Stimulated activated CD8-positive, alpha-beta memory T cell treated with anti-CD3 and anti-CD28 coated beads, Interleukin-7, amount 100 ng/mL, for 48 hours (primary cell): ENCODE measurements at regions not wholly inside any gene's neighbourhood (a gene's known extent, or its start where the extent isn't known, plus 50 kb on each side); places are given as distances from the start of the nearest gene placed in this dataset.
A peak's percentile ranks its signal among the peaks of the same experiment; 100 is the strongest.
"Not testable (repeated sequence)": the region's sequence is repeated elsewhere in the genome, so short reads cannot be mapped to it uniquely, and the experiment has no call there.

Experiments used
- DNase-seq, 2 donors: peaks; one replicate each; pipeline ENCODE4 v3.0.0-alpha.2; 2020; ENCODE audit warnings: low read depth in 1 of 2; ENCODE audit errors: extremely low read depth in 1 of 2

DNA sequence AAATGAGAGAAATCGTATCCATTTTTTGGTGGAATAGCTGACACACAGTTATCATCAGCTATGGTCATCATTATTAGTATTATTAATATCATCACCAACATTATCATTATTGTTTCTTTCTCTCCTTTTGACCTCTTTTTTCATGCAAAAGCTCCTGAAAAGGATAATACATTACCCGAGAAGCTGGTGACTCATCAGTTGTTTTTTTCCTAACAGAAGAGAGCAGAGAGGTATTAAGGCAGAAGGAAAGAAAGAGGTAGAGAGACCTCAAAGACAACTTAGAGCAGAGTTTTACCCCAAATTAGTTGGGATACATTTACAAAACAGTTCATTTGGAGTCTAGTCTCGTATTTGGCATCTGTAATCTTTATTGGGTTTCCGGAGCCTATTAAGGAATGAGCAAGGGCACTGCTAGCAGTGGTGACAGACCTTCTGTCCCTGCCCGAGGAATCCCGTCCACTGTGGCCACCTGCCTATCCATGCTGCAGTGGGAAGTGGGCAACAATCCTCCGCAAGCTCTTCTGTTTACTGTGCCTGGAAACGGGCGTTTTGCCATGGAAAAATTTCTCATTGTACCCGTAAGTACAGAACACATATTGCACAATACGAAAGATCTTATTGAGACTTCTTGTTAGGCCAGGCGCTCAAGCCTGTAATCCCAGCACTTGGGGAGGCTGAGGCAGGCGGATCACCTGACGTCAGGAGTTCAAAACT lies 170.0 kb upstream of the MKLN1 start:
- DNase-seq = no peak

DNA sequence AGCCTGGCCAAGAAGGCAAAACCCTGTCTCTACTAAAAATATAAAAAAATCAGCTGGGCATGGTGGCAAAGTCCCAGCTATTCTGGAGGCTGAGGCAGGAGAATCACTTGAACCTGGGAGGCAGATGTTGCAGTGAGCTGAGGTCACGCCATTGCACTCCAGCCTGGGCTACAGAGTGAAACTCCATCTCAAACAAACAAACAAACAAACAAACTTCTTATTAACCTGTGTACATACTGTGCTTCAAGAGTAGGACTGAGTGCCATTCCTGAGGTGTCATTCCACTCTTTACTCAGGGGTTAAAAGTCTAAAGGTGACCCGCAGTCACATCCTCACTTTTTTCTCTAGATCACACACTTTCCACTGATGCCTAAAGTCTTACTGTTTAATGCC lies 169.4 kb upstream of the MKLN1 start:
- DNase-seq = not testable (repeated sequence)

DNA sequence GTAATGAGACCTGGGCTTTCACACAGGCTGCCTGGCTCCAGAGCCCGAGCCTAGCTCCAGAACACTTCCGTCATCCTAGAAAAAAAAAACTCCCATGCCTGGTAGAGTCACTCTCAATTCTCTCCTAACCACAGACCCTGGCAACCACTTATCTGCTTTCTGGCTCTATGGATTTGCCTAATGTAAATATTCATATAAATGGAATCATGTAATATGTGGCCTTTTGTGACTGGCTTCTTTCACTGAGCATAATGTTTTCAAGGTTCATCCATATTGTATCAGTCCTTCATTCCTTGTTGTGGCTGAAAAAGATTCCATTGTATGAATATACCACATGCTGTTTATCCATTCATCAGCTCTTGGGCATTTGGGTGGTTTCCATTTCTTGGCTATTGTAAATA lies 167.7 kb upstream of the MKLN1 start:
- DNase-seq = no peak

DNA sequence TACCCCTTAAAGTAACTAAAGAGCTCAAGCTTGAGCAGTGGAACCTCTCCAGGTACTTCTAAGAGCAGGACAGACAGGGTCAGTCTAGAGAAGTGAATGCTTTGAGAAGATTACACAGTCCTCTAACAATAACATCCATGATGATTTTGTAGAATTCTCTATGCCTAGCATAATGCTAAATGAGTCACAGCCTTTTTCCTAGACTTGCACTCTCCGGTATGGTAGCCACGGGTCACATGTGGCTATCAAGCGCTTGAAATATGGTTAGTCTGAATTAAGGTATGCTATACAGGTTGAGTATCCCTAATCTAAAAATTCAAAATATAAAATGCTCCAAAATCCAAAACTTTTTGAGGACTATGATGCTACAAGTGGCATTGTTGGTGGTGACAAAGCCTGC lies 166.6 kb upstream of the MKLN1 start:
- no peak for DNase-seq

DNA sequence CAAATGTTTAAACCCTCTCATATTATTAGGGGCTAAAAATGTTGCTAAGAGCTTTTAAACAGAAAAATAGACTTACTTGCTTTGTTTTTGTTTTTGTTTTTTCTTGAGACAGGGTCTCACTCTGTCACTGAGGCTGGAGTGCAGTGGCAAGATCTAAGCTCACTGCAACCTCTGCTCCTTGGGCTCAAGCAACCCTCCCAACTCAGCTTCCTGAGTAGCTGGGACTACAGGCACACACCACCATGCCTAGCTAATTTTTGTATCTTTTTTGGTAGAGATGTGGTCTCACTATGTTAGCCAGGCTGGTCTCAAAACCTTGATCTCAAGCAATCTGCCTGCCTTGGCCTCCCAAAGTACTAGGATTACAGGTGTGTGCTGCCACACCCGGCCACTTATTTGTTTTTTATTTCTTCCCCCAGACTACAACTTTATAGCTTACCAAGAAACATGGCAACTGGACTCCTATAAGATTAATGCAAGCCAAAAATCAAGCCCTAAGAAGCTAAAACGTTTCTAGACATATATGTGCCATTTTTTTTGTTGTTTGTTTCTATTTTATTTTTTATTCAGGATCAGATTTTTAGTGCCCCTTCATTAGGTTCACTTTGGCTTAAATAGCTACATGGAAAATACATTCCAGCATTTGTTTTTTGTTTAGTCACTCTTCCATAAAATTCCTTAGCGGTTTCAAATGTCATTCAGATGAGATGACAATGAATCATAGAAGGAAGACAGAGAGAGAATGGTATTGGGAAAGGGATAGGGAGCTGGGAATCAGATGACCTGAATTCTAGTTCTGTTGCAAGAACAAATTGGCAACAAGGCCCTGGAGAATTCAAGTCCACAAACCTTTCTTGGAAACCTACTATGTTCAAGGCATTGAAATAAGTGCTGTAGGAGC lies 163.4 kb upstream of the MKLN1 start:
- DNase-seq = no peak

DNA sequence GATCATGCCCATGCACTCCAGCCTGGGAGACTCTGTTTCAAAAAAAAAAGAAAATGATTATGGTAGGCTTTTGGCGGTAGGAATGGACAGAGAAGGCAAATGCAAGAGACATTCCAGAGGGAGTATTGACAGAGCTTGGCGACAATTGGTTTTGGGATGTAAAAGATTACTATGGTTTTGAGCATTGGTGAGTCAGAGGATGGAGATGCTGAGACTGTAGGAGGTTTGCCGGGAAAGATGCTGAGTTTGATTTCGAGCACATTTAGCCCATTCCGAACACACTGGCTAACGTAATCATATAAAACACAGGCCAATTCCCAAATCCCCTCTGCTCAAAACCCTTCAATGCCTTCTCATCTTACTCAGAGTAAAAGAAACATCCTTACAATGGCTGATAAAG lies 161.6 kb upstream of the MKLN1 start:
- no peak for DNase-seq

DNA sequence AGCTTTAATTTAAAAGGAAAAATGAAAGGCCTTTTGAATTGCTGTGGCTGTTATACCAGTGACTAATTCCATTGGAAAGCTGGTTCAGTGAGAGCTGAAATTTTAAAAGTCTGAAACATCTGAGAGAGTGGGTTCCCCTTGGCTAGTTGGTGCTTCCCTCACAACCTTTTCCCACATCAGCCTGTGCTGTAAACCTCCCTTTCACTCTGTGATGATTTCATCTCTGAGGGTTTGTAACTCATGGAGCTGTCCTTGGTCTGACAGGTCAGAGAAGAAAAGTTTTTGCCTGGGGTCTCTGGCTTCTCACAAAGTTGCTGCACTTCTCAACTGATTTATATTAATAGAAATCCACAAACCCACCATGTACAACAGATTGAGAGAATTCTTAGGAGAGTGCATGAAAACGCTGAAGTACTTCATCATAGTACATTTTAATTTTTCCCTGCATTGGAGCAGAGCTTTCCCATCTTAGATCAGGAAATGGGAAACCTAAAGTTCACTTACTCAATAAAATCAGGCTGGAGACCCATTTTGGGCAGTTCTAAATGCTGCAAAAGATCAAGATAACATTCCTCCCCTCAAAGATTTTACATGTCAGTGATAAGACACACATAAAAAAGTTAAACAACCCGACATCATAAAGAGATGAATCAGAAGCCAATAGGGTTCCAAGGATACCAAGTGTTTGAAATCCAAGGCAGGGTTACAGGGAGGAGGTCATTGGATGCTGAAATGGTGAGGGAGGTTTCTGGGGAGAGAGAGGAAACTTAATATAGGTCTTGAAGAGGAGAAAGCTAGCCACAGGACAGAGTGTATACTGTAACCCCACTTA lies 157.0 kb upstream of the MKLN1 start:
- DNase-seq = no peak

DNA sequence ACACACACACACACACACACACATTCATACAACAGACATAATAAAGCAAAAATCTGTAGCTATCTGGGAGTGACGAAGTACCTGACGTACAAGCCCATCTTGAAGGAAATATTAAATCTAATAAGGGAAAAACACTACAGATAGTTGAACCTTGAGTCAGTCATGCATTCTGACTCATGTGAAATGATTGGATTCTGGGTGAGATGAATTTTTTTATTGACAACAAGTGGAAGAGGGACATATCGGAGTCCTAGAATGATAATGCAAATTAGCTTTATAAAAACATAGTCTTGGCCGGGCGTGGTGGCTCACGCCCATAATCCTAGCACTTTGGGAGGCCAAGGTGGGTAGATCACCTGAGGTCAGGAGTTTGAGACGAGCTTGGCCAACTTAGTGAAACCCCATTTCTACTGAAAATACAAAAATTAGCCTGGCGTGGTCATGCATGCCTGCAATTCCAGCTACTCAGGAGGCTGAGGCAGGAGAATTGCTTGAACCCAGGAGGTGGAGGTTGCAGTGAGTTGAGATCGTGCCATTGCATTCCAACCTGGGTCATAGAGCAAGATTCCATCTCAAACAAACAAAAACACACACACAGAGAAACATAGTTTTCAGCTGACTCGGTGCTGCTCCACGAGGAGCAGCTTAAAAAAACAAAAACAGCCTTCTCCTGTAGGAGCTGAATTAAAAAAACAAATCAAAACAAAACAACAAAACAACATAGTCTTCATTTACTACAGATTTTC lies 154.4 kb upstream of the MKLN1 start:
- no peak for DNase-seq

DNA sequence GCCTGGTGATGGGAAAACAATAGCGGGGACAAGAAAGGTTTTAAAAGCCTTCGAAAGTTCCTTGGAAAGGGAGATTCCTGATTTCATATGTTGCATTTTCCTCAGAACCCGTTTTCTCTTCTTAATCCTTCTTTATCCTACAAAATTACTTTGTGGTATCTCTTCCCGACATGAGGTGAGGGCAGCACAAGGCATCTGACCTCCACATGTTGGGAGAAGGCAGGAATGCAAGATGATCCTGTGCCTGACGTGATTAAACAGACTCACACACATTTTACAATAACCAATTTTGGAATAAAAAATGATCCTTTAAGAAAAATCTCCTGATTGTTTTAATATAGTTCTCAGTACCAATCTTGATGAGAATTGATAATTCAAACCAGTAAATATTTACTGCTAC lies 153.3 kb upstream of the MKLN1 start:
- no peak for DNase-seq

DNA sequence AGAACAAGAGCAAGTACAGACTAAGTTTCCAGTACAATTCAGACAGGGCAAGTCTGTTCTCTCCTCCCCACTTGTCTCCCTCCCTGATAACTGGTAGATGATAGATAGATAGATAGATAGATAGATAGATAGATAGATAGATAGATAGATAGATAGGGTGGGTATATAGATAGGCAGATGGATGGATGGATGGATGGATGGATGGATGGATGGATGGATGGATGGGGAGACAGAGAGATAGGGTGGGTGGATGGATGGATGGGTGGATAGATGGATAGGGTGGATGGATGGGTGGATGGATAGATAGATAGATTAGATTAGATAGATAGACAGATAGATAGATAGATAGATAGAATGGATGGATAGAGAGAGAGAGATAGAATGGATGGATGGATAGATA lies 152.8 kb upstream of the MKLN1 start:
- DNase-seq = no peak

DNA sequence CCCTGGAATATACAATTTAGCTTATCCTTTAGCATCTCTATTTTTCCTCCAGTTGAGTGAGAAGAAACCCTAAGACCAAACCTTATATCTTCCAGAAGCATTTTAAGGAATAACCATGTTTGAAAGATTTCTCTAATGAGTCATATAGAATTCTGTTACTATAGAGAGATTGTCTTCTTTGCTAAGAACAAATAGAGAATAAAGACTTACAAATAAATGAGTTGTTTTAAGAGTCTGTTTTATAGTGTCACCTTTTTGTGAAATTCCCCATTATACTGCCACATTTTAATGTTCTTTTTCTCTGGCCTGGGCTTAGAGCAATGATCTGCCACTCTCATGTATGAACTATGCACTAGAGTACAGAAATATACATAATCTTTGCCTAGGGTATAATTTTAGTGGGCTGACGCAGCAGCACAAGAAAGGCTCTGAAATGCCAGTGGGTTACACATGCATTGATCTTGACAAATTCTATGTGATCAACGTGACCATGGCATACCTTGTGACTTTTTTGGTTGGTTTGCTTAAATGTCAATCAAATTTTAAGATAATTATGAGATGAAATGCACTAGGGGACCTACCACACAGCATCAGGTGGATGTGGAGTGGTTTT lies 145.1 kb upstream of the MKLN1 start:
- no peak for DNase-seq

DNA sequence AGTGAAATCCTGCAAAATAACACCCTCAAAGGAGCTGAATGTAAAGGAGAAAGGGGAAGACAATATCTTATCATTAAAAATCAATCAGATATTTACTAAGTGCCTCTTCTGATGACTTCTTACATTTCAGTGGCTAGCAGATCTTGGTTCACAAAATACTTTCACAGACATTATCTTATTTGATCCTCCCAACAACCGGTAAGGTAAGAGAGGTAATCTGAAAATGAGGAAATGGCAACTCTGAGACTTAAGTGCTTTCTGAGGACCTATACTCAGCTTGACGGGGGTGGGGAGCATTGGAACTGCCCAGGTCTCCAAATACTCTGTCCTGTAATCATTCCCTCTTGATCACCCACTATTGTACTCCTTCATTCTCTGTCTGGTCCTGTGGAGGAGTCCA lies 144.6 kb upstream of the MKLN1 start:
- no peak for DNase-seq

DNA sequence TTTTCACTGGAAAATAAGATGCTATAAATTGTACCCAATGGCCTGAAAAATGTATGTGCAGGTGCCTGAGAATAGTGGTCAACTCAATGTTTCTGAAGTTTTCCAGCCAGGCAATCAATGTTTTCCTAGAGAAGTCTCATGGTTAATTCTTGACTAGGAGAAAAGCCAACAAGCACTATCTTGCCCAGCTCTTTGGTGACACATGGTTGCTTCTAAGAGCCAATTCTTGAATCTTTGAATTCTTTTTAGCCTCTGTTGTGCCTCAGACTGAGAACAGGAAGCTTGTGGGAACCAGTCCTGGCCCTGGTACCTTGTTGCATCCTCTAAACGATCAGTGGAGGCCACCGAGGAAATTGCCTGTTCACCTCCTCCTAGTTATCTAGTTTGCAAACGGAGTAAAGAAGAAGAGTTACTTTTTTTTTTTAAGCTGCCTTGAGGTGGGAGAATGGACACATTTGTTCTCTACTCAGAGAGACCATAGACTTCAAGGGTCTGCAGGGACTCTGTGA lies 144.0 kb upstream of the MKLN1 start:
- DNase-seq = no peak

DNA sequence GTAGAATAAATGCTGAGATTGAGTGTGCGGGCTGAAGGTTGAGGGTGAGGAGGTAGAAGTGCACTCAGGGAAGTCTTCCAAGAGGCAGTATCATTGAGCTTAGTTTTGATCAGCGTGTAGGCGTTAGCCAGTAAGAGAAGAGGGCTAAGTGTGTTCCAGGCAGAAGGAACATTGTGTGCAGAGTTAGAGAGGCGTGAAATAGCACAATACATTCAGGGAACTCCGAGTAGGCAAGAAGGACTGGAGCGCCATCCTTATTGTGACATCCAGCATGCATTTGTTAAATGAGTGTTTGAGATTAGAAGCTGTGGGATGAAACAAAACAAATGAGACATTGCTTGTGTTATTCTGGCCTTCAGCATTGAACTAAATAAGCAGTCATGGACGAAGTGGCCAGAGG lies 140.9 kb upstream of the MKLN1 start:
- no peak for DNase-seq

DNA sequence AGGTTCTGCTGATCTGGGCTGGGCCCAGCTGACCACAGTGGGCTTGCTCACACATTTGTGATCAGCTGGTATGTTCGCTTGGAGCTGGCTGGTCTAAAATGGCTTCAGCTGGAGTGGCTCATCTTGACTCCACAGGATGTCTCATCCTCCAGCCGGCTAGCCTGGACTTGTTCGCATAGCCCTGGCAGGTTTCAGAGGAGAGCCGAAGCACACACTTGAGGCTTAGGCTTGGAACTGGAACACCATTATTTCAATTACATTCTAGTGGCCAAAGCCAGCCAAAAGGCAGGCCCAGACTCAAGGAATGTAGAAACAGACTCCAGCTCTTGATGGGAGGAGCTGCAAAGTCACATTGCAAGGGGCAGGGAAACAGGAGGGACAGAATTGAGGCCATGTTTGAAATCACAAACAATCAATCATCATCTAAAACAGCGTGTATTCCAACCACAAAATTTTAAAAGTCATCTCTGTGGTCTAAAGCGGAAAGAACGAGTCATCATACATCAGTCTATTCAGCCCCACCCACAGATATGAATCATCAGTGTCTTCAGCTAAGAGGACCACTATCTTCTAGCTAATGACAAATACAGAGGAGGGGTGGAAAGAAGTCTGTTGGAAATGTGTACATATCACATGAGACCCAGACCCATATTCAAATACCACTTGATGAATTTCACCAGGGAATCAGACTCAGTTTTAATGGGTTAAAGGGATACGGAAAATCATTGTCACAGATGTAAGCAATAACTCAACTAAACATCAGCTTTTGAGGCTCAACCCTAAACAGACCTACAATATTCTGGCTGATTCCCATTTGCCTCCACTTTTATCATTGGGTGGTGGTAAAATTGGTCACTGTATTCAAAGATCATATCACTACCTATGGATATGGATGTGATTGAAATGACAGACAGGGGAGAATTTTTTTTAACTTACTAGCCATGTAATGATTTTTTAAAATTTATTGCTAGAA lies 139.0 kb upstream of the MKLN1 start:
- peak; percentile 4 to 44 for DNase-seq

DNA sequence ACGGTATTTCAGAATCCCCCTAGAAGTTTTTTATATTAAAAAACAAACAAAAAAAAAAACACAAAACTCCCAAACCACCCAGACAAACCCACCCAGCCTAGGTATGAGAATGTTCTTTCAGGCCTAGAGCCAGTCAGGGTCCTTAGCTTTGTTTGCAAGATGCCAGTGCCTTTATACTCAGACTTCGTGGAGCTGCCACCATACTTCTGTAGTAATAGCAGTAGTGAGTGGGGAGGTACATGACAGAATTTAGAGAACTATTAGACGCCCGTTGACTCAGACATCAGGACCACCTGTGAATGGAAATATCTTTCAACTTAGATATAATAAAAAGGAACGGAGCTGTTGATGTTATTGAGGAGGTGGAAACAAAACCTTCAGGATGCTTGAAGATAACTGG lies 138.2 kb upstream of the MKLN1 start:
- DNase-seq = no peak

DNA sequence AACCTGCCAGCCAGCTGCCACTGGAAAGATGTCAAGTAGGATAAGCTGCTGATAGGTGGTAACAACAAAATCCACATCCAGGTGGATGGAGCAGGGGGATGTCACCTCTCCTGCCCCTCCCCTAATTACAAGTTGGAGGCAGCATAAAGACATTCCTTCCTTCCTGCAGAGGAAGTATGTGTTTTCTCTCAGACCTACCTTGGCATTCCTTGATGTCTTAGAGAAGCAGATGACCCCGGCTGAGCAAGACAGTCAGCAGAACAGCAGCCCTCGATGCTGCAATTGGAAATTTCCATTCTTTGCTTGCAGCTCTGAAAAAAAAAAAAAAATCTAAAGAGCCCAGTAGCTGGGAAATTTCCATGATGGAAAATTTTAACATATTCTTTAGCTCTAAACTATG lies 137.5 kb upstream of the MKLN1 start:
- no peak for DNase-seq

DNA sequence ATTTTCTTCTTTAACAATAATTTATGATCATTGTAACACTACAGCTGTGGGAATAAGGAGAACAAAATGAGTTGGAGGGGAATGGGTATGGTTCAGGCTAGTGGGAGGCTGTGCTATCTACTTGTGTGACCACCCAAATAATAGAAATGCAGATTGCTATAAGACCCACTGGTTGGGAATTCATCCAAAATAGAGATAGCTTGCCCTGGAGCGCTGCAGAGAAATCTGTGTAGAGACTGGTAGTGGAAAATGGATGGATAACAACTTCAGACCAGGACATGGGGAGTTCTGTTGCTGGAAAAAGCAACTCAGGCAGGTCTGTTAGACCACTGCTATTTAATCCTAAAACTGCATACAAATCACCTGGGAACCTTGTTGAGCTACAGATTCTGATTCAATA lies 137.1 kb upstream of the MKLN1 start:
- no peak for DNase-seq
